ENCODE measurements at regions not wholly inside any gene's neighbourhood (a gene's known extent, or its start where the extent isn't known, plus 50 kb on each side); places are given as distances from the start of the nearest gene placed in this dataset.

DNA sequence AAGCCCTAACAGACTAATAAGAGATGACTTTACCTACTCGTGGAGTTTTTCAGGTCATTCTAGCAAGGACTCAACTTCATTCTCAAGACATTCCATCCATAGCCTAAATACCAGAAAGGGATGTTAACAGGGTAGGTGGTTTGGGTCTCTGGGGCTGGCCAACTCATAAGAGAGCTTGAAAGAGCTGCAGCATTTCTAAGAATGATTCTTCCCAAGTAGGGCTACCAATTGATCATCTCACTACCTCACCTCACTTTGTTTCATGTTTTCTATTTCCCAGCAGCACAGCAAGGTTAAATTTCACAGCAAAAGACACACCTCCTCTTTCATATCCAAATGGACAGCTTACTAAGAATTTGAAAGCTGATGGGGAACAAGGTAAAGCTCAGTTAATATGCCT lies 614.8 kb upstream of the DIPK2B start:
- Histone ChIP-seq H3K27ac (ENCODE audit: extremely low read depth, low read depth, low read length) (no peak overlapping the region), H3K4me3 (ENCODE audit: low read depth, low read length) (no peak overlapping the region), H3K36me3 (ENCODE audit: control insufficient read depth in 2 of 2, insufficient read depth in 1 of 2, low read length in 2 of 2) (no peaks in the 10 kb centered on the region), H3K9me3 (ENCODE audit: control insufficient read depth, insufficient read depth, low read depth, low read length) (no peaks in the 10 kb centered on the region; the same call in 1 of the 2 replicates), H3K4me1 (ENCODE audit: control insufficient read depth, insufficient read depth, low read length) (no peaks in the 10 kb centered on the region)
- CTCF ChIA-PET = interaction anchor here (0.5 kb wide), 1 partner anchor 33 kb away, joined by 5 read pairs; no protein-coding TSS in a partner anchor
- POLR2A ChIA-PET = no interaction called here
- TF ChIP-seq KLF8 (tag by site-specific recombination; IDR thresholded peaks at IDR 0.05) (no peak), ZNF23 (tag by site-specific recombination; IDR thresholded peaks at IDR 0.05; ENCODE audit: borderline replicate concordance) (no peak), ZNF19 (tag by site-specific recombination; IDR thresholded peaks at IDR 0.05; ENCODE audit: low read depth) (no peak), RBAK (tag by site-specific recombination; IDR thresholded peaks at IDR 0.05) (no peak), ZNF223 (tag by site-specific recombination; IDR thresholded peaks at IDR 0.05) (no peak), ZNF292 (tag by site-specific recombination; IDR thresholded peaks at IDR 0.05; ENCODE audit: borderline replicate concordance, low read depth) (no peak), ZNF202 (tag by site-specific recombination; IDR thresholded peaks at IDR 0.05; ENCODE audit: borderline replicate concordance) (no peak), ZNF404 (tag by site-specific recombination; IDR thresholded peaks at IDR 0.05) (no peak), KLF7 (tag by site-specific recombination; IDR thresholded peaks at IDR 0.05; ENCODE audit: borderline replicate concordance) (no peak), ZNF660 (tag by site-specific recombination; IDR thresholded peaks at IDR 0.05) (no peak), ZNF350 (tag by site-specific recombination; IDR thresholded peaks at IDR 0.05) (no peak), ZNF184 (tag by site-specific recombination; IDR thresholded peaks at IDR 0.05) (no peak)
- TF ChIP-seq, protein P1, sequence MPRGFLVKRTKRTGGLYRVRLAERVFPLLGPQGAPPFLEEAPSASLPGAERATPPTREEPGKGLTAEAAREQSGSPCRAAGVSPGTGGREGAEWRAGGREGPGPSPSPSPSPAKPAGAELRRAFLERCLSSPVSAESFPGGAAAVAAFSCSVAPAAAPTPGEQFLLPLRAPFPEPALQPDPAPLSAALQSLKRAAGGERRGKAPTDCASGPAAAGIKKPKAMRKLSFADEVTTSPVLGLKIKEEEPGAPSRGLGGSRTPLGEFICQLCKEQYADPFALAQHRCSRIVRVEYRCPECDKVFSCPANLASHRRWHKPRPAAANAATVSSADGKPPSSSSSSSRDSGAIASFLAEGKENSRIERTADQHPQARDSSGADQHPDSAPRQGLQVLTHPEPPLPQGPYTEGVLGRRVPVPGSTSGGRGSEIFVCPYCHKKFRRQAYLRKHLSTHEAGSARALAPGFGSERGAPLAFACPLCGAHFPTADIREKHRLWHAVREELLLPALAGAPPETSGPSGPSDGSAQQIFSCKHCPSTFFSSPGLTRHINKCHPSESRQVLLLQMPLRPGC (tag by site-specific recombination; IDR thresholded peaks at IDR 0.05) = no peak
- TF ChIP-seq, protein P2, sequence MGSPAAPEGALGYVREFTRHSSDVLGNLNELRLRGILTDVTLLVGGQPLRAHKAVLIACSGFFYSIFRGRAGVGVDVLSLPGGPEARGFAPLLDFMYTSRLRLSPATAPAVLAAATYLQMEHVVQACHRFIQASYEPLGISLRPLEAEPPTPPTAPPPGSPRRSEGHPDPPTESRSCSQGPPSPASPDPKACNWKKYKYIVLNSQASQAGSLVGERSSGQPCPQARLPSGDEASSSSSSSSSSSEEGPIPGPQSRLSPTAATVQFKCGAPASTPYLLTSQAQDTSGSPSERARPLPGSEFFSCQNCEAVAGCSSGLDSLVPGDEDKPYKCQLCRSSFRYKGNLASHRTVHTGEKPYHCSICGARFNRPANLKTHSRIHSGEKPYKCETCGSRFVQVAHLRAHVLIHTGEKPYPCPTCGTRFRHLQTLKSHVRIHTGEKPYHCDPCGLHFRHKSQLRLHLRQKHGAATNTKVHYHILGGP (tag by site-specific recombination; IDR thresholded peaks at IDR 0.05) = no peak

DNA sequence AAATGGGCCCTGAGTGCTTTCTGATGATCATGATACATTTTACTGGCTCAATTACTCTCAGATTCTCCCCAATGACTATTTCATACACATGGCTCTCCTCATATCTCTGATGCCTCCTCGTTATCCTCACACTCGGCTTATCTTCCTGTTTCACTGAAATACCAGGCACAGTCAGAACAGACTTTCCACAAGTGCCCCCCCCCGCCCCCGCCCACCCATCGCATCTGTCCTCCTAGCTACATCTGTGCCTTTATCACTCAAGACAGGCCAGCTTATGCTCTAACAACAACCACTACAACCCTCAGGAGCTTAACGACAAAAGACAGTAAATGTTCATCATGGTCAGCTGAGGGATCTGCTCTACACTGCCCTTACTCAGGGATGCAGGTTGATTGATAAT lies 610.6 kb upstream of the DIPK2B start:
- Histone ChIP-seq H3K36me3 (ENCODE audit: control insufficient read depth in 2 of 2, insufficient read depth in 1 of 2, low read length in 2 of 2) (no peaks in the 10 kb centered on the region), H3K4me3 (ENCODE audit: low read depth, low read length) (no peak overlapping the region), H3K27ac (ENCODE audit: extremely low read depth, low read depth, low read length) (no peak overlapping the region), H3K9me3 (ENCODE audit: control insufficient read depth, insufficient read depth, low read depth, low read length) (no peaks in the 10 kb centered on the region; the same call in 1 of the 2 replicates), H3K4me1 (ENCODE audit: control insufficient read depth, insufficient read depth, low read length) (no peaks in the 10 kb centered on the region)
- POLR2A ChIA-PET = no interaction called here
- CTCF ChIA-PET = interaction anchor here (0.7 to 1.3 kb wide), 2 partner anchors 9 to 1893 kb away, joined by 3 read pairs; no protein-coding TSS in a partner anchor
- TF ChIP-seq, protein P3, sequence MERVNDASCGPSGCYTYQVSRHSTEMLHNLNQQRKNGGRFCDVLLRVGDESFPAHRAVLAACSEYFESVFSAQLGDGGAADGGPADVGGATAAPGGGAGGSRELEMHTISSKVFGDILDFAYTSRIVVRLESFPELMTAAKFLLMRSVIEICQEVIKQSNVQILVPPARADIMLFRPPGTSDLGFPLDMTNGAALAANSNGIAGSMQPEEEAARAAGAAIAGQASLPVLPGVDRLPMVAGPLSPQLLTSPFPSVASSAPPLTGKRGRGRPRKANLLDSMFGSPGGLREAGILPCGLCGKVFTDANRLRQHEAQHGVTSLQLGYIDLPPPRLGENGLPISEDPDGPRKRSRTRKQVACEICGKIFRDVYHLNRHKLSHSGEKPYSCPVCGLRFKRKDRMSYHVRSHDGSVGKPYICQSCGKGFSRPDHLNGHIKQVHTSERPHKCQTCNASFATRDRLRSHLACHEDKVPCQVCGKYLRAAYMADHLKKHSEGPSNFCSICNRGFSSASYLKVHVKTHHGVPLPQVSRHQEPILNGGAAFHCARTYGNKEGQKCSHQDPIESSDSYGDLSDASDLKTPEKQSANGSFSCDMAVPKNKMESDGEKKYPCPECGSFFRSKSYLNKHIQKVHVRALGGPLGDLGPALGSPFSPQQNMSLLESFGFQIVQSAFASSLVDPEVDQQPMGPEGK (tag by site-specific recombination; IDR thresholded peaks at IDR 0.05) = no peak
- TF ChIP-seq ZNF837 (tag by site-specific recombination; IDR thresholded peaks at IDR 0.05) (no peak), TRIM28 (IDR thresholded peaks at IDR 0.05; ENCODE audit: borderline replicate concordance, low read length) (no peak), ZNF560 (tag by site-specific recombination; IDR thresholded peaks at IDR 0.05; ENCODE audit: borderline replicate concordance) (no peak), ZNF658 (tag by site-specific recombination; IDR thresholded peaks at IDR 0.05) (no peak), HOXA7 (CRISPR knock-in tag; IDR thresholded peaks at IDR 0.05; ENCODE audit: borderline replicate concordance) (no peak), ZIC2 (tag by site-specific recombination; IDR thresholded peaks at IDR 0.05) (no peak)
- TF ChIP-seq, protein P4, sequence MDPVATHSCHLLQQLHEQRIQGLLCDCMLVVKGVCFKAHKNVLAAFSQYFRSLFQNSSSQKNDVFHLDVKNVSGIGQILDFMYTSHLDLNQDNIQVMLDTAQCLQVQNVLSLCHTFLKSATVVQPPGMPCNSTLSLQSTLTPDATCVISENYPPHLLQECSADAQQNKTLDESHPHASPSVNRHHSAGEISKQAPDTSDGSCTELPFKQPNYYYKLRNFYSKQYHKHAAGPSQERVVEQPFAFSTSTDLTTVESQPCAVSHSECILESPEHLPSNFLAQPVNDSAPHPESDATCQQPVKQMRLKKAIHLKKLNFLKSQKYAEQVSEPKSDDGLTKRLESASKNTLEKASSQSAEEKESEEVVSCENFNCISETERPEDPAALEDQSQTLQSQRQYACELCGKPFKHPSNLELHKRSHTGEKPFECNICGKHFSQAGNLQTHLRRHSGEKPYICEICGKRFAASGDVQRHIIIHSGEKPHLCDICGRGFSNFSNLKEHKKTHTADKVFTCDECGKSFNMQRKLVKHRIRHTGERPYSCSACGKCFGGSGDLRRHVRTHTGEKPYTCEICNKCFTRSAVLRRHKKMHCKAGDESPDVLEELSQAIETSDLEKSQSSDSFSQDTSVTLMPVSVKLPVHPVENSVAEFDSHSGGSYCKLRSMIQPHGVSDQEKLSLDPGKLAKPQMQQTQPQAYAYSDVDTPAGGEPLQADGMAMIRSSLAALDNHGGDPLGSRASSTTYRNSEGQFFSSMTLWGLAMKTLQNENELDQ (tag by site-specific recombination; IDR thresholded peaks at IDR 0.05; ENCODE audit: low read depth) = no peak

Measured in HEK293 (cell line).